Occipital lobe (tissue), 1 donor: ENCODE measurements at regions not wholly inside any gene's neighbourhood (a gene's known extent, or its start where the extent isn't known, plus 50 kb on each side); places are given as distances from the start of the nearest gene placed in this dataset.

Experiments used
- DNase-seq: peaks from one replicate; lab custom pipeline; 2025; lab: John Stamatoyannopoulos, UW

DNA sequence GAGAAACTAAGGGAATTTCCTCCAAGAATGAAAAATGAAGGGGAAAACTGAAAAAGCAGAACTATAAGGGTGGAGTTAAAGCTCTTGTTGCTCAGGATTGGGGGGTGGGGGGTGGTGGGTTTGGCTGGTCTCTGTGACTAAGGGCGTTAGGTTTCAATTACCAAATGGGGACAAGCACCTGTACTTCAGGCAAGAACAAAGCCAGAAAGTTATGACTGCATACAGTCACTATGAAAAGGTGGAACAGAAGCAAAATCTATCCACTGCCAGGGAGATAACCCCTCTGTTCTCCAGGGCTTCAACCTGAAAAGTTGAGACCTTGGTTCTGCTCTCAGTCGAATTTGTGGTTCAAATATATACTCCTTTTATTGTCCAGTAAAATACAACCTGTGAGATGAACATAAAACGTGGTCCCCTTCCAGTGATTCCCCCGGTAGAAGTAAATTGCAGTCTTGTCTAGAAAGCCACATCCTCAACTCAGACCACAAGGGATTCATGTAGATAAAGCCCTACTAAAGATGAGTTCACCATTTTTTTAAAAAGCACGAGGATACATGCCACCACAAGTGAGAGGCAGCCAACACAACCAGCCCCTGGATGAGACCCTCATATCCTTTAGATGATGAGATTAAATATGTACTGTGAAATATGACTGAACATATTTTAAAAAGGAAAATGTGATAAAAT is 257.1 kb upstream of the RPS6KA3 start:
- no peak for DNase-seq

DNA sequence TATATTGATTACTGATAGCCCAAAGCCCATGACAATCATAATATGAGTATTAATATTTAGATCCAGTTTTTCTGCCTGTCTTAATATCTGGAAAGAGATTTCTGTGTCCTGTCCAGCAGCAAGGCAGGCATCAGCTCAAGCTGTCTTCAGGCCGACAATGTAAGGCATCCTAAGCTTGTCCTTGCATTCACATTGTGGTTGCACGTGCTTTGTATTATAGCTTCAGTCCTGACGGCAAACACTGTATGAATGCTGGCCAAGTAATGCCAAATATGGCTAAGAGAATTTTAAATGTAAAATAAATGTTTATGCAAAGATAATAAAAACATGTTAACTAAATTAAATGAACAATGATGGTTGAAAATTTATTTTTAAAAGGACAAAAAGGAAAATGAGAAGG is 255.7 kb upstream of the RPS6KA3 start:
- no peak for DNase-seq

DNA sequence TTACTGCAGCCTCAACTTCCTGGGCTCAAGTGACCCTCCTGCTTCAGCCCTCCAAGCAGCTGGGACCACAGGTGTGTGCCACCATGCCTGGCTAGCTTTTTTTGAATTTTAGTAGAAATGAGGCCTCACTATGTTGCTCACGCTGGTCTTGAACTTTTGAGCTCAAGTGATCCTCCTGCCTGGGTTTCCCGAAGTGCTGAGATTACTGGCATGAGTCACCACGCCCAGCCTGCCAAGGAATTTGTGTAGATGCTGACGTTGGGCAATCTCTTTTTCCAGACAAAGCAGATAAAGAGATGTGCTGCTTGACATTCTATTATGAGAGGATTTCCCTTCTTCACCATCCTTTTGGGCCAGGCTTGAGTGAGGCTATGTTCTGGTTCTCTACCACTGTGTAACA is 254.5 kb upstream of the RPS6KA3 start:
- no peak for DNase-seq

DNA sequence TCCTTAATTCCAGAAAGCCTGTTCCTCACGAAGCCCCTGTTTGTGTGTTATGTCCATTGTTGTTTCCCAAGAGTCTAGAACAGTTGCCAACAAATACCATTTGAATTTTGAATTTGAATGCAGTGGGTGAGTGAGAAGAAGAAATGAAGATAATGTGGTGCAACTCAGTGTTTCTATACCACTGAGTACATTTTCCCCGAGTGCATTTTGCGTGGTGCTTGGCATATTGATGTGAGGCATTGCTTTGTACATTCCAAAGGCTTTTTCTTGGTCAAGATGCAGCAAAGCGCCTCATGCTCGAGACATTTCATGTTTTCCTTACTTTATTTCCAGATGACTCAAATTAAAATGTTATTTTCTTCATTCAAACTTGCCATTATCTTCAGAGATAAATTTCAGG is 253.1 kb upstream of the RPS6KA3 start:
- DNase-seq: no peak

DNA sequence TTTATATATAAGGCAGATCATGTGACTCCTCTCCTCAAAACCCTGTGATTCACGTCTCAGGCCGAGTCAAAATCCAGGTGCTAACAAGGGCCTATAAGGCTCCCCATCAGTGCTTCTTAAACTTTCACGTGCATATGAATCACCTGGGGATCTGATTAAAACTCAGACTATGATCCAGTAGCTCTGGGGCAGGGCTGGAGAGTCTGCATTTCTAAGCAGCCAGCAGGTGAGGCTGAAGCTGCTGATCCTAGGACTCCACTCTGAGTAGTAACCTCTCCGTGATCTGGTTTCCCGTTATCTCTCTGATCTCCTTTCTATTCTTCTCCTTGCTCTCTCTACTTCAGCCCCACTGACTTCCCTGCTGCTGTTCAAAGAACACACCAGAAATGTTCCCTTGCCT is 252.4 kb upstream of the RPS6KA3 start:
- DNase-seq: no peak

DNA sequence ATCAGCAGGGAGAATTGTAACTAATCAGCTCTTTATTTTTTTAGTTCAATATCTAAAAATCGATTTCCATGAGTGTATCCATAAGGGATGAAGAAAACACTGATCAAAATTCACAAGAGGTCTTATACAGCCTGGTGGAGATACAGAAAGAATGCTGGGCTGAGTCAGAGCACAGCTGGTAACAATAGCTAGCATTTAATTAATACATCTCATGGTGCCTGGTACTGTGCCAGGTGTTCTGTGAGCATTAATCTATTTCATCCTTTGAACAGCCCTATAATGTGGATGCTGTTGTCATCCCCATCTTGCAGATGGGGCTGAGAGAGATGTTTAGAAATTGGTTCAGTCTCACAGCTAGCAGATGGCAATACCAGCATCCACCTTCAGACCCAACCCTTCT is 250.9 kb upstream of the RPS6KA3 start:
- no peak for DNase-seq

DNA sequence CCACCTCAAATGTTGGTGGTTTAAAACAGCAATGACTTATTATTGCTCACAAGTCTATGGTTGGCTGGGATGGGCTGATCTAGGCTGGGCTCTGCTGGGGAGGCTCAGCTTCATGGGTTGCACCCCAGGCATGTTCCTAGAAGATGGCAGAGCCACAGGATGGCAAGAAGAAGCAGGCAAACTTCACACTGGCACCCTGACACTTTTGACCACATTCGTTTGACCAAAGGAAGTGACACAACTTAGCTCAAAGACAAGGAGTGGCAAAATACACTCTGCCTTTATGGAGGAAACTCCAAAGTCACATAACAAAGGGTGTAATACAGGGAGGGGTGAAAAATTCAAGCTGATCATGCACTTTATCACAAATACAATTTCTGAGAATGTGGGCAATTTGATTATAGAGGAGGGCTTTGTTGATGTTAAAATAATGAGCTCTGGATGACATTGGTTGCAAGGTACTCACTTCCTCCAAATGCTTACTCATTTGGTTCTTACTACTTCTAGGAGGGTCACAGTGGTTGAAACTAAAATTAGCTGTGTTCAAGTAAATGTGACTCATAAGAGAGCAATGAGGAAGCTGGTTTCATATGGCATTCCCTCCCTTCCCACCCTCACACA is 249.2 kb upstream of the RPS6KA3 start:
- no peak for DNase-seq

DNA sequence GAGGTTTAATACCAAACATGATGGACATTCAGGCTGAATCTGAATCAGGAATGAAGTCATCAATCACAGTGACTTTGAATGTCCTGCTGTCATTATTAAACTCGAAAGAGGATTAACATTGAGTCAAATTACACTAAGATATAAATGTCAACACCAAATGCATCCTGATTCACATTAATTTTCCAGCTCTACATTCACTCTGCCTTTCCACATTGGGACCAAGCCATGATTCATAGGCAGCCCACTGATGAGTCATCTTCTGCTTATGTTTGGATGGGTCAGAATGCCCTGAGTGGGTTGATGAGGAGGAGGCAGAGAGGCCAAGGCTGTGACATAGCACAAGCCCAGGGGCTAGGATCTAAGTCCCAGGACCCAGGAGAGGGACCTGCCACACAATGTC is 247.6 kb upstream of the RPS6KA3 start:
- DNase-seq: no peak

DNA sequence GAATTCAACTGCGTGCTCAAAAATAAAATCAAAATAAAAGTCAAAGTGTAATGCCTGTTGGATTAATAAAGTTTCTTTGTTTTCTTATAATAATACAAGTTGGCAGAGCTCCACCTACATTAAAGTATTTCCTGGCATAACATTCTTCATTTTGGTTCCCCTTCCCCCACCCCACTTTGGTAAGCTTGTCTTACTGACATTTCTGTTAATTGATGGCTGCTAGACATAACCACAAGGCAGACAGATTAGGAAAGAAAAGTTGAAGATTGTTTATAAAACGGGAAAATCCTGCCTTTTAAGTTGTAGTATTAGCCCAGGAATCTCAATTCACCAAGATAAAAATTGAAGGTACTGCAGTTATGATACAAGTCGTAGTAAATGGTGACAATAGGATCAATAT is 246.5 kb upstream of the RPS6KA3 start:
- no peak for DNase-seq

DNA sequence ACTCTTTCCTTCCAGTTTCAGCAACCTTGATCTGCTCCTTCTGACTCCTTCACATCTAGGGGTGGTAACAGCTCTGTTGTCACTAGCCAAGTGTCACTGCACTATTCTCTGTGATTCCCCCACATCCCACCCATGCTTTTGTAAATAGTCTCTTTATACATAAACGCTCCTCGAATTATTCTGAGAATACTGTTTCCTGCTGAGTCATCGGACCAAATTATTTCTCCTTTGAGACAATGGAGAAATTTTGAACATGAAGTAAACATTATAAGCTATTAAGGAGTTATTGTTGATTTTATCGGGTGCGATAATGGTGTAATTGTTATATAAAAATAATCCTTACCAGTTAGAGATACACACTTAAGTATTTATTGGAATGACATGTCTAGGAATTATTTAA is 245.1 kb upstream of the RPS6KA3 start:
- no peak for DNase-seq

DNA sequence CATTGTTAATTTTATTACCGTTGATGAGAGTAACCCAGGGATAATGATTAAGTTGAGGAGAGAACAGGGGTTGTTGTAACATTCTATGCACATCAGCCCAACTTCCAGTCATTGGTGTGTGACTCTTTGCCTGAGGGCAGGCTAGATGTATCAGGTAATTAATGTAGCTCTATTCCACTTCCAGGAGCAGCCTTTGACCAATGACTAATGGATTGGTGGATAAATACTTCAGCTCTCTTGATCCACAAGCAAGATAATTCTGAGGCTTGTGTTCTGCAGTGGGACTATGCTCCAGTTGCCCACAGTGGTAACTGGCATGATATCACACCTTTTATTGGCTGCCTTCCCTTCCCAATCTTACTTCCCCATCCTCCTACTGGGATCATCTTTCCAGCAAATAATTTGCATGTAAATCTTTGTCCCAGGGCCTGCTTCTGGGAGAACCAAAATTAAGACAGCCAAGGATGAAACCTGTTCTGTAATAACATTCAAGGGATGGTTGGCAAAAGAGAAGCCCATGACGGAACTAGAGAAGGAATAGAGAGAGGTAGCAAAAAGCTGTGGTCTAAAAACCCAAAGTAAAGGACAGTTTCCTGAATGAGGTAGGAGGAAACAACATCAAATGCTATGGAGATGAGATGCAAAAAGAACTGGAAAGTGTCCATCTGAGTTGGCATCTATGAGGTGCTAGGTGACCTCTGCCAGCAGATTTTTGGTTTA is 241.4 kb upstream of the RPS6KA3 start:
- DNase-seq: no peak

DNA sequence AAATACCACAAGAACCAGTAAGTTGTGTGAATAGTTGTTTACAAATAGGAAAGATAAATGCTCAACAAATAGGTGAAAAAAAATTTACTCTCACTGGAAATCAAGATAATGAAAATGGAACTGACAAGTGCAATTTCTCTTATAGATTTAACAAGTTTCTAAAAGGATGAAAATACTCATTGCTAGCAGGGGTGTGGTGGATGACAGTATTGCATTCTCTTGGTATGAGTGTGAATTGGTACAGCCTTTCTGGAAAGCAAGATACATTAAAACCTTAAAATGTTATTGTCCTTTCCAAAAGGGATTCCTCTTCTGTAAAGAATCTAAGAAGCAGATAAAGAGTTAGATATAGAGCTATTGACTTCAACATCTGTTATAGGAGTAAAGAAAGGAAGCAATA is 240.0 kb upstream of the RPS6KA3 start:
- no peak for DNase-seq

DNA sequence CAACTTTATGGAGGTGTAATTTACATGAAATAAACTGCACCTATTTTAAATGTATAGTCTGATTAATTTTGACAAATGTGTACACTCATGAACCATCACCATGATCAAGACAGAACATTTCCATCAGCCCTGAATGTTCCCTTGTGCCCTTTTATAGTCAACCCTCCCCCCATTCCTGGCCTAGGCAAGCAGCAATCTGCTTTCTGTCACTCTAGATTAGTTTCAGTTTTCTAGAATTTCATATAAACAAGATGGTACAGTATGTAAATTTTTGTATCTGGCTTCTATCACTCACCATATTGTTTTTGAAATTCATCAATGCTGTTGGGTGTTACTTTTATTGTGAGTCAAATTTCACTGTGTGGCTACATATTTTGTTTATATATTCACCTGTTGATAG is 234.2 kb upstream of the RPS6KA3 start:
- no peak for DNase-seq

DNA sequence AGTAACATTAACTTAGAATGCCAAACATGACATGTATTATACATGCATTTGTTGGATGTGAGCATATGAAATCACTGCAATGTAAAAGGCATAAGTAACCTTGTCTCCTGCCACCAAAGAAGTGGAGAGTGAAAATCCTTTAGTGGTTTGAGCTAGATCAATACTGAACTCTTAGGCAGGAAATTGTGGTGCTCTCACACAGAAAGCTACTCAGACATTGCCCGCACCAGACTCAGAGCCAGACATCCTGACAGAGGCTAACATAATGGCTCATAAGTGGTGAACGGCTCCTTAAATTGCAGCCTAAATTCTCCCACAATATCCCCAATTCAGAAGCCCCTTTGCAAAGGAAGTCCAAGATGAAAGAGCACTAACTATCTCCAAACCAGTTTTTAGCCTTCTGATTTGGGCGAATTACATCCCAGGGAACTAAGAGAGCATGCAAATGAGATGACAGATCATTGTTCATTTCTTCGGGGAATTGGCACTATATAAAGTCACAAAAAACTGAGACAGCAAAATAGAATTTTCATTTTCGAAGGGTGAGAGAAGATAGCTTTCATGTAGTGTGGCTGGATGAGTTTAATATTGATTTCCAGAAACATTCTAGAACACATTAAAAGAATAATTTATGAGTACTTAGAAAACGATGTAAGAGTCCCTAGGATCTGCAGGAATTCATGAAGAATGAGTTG is 233.6 kb upstream of the RPS6KA3 start:
- no peak for DNase-seq

DNA sequence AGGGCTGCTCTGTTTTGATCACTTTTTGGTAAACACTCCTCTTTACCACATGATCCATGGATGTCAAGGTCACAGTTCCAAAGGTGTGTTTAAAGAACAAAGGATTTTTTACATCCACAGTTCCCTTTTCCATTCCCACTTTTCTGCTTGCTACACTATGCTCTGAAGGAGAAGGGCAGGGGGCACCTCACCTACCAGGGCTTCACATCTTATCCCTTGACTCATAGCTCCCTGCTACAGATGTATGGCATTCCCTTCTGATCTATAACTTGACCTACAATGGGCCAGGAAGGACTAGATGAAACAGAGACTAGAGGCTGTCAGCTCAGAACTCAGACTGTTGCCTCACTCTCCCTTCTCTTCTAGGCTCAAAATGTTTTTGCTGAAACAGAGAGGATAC is 233.1 kb upstream of the RPS6KA3 start:
- no peak for DNase-seq

DNA sequence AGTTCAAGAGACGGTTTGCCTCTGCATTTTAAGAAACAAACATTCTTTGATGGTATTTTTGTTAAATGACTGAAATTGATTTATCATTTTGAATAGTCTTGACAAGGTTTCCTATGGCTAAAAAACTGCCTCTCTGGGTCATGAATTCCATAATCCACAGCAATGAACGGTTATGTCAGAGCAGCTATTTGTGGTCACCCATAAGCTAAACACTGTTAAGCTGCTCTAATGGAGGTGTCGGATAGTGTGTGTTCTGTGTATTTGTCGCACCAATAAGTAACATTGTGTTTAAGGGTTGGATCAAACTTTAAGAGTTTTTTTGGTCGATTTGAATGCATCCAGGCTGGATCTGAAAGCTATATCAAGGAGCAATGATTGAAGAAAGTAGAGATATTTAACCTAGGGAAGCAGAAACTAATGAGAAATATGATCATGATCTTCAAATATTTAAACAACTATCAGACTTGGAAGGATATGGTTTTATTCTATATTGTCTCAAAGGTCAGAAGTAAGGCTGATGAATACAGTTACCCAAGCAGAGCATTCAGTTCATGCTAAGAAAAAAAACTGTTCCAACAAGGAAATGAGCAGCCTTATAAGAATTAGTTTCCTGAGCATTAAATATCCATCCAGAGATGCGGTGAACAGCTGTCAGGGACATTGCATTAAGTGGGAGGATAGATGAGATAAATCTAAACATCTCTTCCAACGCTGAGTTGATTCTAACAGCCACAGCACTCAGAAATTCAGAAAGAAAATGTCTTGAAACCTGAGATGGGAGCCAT is 232.3 kb upstream of the RPS6KA3 start:
- DNase-seq: no peak

DNA sequence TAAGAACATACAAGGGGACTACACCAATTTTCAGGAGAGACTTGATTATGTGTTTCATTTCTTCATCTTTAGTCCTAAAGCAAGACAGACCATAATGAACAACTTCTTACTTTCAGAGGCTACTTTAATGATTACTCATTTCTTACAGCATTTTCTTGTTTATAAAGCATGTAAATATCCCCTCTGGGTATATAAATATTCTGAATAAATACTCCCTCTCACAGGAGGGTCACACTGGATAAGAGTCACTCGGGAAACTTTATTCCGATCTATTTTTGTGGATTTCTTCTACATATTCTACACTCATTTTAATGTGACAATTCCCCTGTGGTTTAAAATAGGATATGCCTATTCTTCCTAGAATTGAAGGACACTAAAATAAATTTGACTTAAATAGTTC is 228.9 kb upstream of the RPS6KA3 start:
- DNase-seq: no peak

DNA sequence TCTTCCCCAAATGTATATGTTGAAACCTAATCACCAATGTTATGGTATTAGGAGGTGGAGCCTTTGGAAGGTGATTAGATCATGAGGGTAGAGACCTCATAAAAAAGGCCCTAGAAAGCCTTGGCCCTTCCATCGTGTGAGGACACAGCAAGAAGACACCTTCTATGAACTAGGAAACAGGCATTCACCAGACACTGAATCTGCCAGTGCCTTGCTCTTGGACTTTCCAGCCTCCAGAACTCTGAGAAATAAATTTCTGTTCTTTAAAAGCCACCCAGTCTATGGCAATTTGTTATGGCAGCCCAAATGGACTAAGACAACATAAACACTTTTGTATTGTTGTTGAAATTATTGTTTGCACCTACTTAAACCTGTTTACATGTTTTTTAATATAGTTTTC is 221.8 kb upstream of the RPS6KA3 start:
- DNase-seq: no peak

DNA sequence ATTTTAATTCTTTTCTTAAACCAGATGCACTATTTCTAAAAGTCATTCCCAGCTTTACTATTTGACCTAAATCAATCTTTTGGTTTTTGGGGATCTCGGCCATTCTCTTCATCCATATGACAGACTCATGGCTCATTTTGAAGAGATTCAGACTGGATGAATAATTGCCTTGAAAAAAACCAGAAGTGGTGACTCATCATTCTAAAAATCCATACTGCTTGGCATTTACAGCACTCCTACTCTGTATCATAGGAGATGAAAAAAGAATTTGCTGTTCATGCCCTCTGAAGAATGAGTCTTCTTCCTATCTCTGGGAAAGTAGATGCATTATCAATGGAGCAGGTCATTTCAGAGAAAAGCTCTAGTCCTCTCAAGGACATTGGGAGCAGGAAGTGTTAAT is 220.5 kb upstream of the RPS6KA3 start:
- DNase-seq: no peak

DNA sequence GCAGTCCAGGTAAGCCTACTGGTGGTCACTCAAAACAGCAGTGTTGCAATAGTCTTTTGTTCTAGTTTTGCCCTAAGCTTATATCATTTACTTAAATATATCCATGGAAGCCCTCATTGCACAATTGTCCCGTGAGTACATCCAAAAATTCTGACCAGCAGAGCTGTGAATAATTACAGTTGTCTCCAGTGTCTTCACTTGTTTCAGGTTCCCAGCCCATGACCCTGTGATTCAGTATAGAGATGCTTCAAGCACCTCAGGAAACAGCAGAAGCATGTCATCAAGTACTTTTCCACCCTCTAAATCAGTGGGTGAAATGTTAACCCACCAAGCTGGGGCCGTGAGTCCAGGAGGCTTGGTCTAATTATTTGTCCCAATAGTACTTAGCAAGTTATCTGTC is 214.9 kb upstream of the RPS6KA3 start:
- no peak for DNase-seq

DNA sequence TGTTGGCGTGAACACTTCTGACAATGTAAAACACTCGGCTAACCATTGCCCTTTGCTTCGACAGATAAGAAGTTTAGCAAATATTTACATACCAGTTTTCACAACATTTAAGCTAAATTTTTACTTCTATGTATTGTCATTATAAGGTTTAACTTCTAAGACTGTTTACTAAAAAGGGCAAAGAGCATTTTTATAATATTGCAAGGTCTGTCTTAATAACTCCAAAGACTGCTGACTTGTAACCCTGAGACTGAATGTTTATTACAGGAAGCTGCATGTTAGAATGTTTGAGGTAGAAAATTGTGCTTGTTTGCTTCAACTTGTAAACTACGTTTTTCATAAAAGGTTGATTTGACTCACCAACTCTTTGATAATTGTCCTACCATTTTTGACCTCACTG is 213.2 kb upstream of the RPS6KA3 start:
- DNase-seq: no peak

DNA sequence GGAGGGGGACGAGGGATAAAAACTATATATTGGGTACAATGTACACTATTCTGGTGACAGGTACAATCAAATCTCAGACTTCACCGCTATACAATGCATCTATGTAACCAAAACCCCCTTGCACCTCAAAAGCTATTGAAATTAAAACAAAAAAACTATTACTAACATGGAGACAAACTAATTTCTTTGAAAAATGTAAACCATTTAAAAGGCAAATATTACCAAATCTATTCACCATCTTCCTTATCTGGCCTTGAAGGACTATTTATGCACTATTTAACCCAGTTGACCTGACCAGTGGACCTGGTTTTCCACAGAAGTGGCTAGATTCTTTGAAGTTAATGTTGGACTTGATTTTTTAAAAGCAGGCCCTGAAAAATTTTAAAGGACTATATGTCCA is 212.3 kb upstream of the RPS6KA3 start:
- no peak for DNase-seq
